ENCODE measurements at regions not wholly inside any gene's neighbourhood (a gene's known extent, or its start where the extent isn't known, plus 50 kb on each side); places are given as distances from the start of the nearest gene placed in this dataset.

GRCh38 chr5:42267091-42267490 is 156.1 kb upstream of the GHR start:
- TF ChIP-seq CTCF (IDR thresholded peaks at IDR 0.05) = no peak
- no peak for TF ChIP-seq POLR2A (IDR thresholded peaks at IDR 0.05)
